ENCODE measurements at regions not wholly inside any gene's neighbourhood (a gene's known extent, or its start where the extent isn't known, plus 50 kb on each side); places are given as distances from the start of the nearest gene placed in this dataset.
"Not testable (repeated sequence)": the region's sequence is repeated elsewhere in the genome, so short reads cannot be mapped to it uniquely, and the experiment has no call there.

GRCh38 chr7:9240001-9240400, 806.6 kb downstream of the NXPH1 start:
- DNase-seq: no peak

- DNase-seq: no peak
These were observed 808.4 kb downstream of the NXPH1 start for GRCh38 chr7:9241826-9242225.

GRCh38 chr7:9242636-9243035, 809.2 kb downstream of the NXPH1 start:
- DNase-seq: no peak

- no peak for DNase-seq
These were observed 817.5 kb downstream of the NXPH1 start for GRCh38 chr7:9250876-9251275.

GRCh38 chr7:9264395-9264794, 831.0 kb downstream of the NXPH1 start:
- DNase-seq: no peak

GRCh38 chr7:9280088-9280487, 846.7 kb downstream of the NXPH1 start:
- DNase-seq: no peak

- DNase-seq: no peak
These were observed 849.8 kb downstream of the NXPH1 start for GRCh38 chr7:9283246-9283645.

- no peak for DNase-seq
These were observed 869.0 kb downstream of the NXPH1 start for GRCh38 chr7:9302436-9302835.

GRCh38 chr7:9307131-9307530, 873.7 kb downstream of the NXPH1 start:
- DNase-seq: no peak

- no peak for DNase-seq
These were observed 891.1 kb downstream of the NXPH1 start for GRCh38 chr7:9324513-9324912.

- no peak for DNase-seq
These were observed 894.9 kb downstream of the NXPH1 start for GRCh38 chr7:9328296-9328695.

- DNase-seq: no peak
These were observed 916.2 kb downstream of the NXPH1 start for GRCh38 chr7:9349625-9350024.

- no peak for DNase-seq
These were observed 957.8 kb downstream of the NXPH1 start for GRCh38 chr7:9391221-9391620.

- no peak for DNase-seq
These were observed 958.6 kb downstream of the NXPH1 start for GRCh38 chr7:9391984-9392383.

- not testable (repeated sequence) for DNase-seq
These were observed 971.0 kb downstream of the NXPH1 start for GRCh38 chr7:9404386-9404785.

- DNase-seq: no peak
These were observed 974.4 kb downstream of the NXPH1 start for GRCh38 chr7:9407816-9408215.

- DNase-seq: no peak
These were observed 1020.1 kb downstream of the NXPH1 start for GRCh38 chr7:9453521-9453920.

- DNase-seq: peak; percentile 5
These were observed 1055.1 kb downstream of the NXPH1 start for GRCh38 chr7:9488555-9488954.

GRCh38 chr7:9498303-9498702, 1064.9 kb downstream of the NXPH1 start:
- peak; percentile 2 for DNase-seq

- no peak for DNase-seq
These were observed 1068.9 kb downstream of the NXPH1 start for GRCh38 chr7:9502269-9502668.

GRCh38 chr7:9504678-9505077, 1071.3 kb downstream of the NXPH1 start:
- DNase-seq: no peak

- no peak for DNase-seq
These were observed 1072.1 kb downstream of the NXPH1 start for GRCh38 chr7:9505516-9505915.

GRCh38 chr7:9507290-9507689, 1073.9 kb downstream of the NXPH1 start:
- no peak for DNase-seq

GRCh38 chr7:9516662-9517061, 1083.3 kb downstream of the NXPH1 start:
- no peak for DNase-seq

- no peak for DNase-seq
These were observed 1090.2 kb downstream of the NXPH1 start for GRCh38 chr7:9523579-9523978.

- not testable (repeated sequence) for DNase-seq
These were observed 1119.0 kb downstream of the NXPH1 start for GRCh38 chr7:9552431-9552830.
